ENCODE measurements at regions not wholly inside any gene's neighbourhood (a gene's known extent, or its start where the extent isn't known, plus 50 kb on each side); places are given as distances from the start of the nearest gene placed in this dataset.

DNA sequence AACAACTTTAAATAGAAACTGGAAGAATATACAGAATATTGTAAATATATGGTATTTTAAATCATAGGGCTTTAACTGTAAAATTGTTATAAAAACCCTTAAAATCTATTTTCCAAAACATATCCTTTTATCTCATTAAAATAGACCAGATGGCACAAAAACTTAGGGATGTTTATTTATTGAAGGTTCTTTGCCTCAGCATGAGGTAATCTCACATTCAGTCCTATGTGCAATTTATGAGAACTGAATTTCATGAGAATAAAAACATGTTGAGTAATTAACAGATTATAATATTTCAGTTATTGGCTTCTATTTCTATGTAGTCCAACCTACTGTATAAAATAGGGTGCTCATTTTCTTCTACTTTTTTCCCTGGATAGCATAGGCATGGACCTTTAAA is 329.2 kb upstream of the PRR16 start:
- TF ChIP-seq, protein P1, sequence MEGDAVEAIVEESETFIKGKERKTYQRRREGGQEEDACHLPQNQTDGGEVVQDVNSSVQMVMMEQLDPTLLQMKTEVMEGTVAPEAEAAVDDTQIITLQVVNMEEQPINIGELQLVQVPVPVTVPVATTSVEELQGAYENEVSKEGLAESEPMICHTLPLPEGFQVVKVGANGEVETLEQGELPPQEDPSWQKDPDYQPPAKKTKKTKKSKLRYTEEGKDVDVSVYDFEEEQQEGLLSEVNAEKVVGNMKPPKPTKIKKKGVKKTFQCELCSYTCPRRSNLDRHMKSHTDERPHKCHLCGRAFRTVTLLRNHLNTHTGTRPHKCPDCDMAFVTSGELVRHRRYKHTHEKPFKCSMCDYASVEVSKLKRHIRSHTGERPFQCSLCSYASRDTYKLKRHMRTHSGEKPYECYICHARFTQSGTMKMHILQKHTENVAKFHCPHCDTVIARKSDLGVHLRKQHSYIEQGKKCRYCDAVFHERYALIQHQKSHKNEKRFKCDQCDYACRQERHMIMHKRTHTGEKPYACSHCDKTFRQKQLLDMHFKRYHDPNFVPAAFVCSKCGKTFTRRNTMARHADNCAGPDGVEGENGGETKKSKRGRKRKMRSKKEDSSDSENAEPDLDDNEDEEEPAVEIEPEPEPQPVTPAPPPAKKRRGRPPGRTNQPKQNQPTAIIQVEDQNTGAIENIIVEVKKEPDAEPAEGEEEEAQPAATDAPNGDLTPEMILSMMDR (conservative IDR thresholded peaks at IDR 0.05; ENCODE audit: low read depth, low read length), result no peak
- TF ChIP-seq MXI1 (IDR thresholded peaks at IDR 0.05; ENCODE audit: borderline replicate concordance, low read depth, low read length) (no peak), POLR2A (IDR thresholded peaks at IDR 0.05; ENCODE audit: low read depth, low read length) (no peak), FOS (IDR thresholded peaks at IDR 0.05; ENCODE audit: low read depth, low read length) (no peak), SMC3 (IDR thresholded peaks at IDR 0.05; ENCODE audit: low read depth, low read length) (no peak), ELK1 (IDR thresholded peaks at IDR 0.05; ENCODE audit: borderline replicate concordance, low read depth, low read length) (no peak)
